Karpas-422 (cell line): ENCODE measurements at regions not wholly inside any gene's neighbourhood (a gene's known extent, or its start where the extent isn't known, plus 50 kb on each side); places are given as distances from the start of the nearest gene placed in this dataset.

Experiments
- DNase-seq: peaks from one replicate; pipeline ENCODE4 v3.0.0-alpha.2; 2015
- H2AFZ ChIP-seq: fragments of 200-600 bp; sonication (generic); 2 replicates; pipeline ENCODE4 v1.6.1; 2014; ENCODE audit warnings: antibody characterized with exemption, low read length, mixed read lengths
- H3K27ac ChIP-seq: fragments of 200-600 bp; sonication (generic); 2 replicates; pipeline ENCODE4 v1.5.1; 2014; ENCODE audit warnings: mild to moderate bottlenecking, low read length, moderate library complexity
- H3K27me3 ChIP-seq: fragments of 200-600 bp; sonication (generic); 2 replicates; pipeline ENCODE4 v1.6.1; 2014; ENCODE audit warnings: low read length, mixed read lengths
- H3K36me3 ChIP-seq: fragments of 200-600 bp; sonication (generic); 2 replicates; pipeline ENCODE4 v1.6.1; 2014; ENCODE audit warnings: low read length, mixed read lengths; ENCODE audit not compliant: insufficient read depth
- H3K4me1 ChIP-seq: fragments of 200-600 bp; sonication (generic); 2 replicates; pipeline ENCODE4 v1.6.1; 2014; ENCODE audit warnings: mild to moderate bottlenecking, low read length, mixed read lengths
- H3K4me2 ChIP-seq: fragments of 200-600 bp; sonication (generic); 2 replicates; pipeline ENCODE4 v1.6.1; 2014; ENCODE audit warnings: low read length, low read depth, mild to moderate bottlenecking; ENCODE audit not compliant: poor library complexity, severe bottlenecking
- H3K4me3 ChIP-seq: fragments of 200-600 bp; sonication (generic); 2 replicates; pipeline ENCODE4 v1.5.1; 2014; ENCODE audit warnings: mild to moderate bottlenecking, antibody characterized with exemption, low read length, mixed read lengths
- H3K79me2 ChIP-seq: fragments of 200-600 bp; sonication (generic); 2 replicates; pipeline ENCODE4 v1.6.1; 2014; ENCODE audit warnings: mild to moderate bottlenecking, low read length, mixed read lengths
- H3K9ac ChIP-seq: fragments of 200-600 bp; sonication (generic); 2 replicates; pipeline ENCODE4 v1.6.0; 2014; ENCODE audit warnings: low read length
- H3K9me2 ChIP-seq: fragments of 200-600 bp; sonication (generic), shearing (Covaris generic); replicated peaks from 2 replicates; pipeline ENCODE4 v1.6.0; 2014; ENCODE audit warnings: mild to moderate bottlenecking, low read length, moderate library complexity; ENCODE audit not compliant: insufficient read depth
- H3K9me3 ChIP-seq: fragments of 300-700, 200-600 bp; sonication (generic); 2 replicates; pipeline ENCODE4 v1.6.1; 2014; ENCODE audit warnings: low read length, mixed read lengths
- H4K20me1 ChIP-seq: fragments of 200-600 bp; sonication (generic); 2 replicates; pipeline ENCODE4 v1.6.1; 2014; ENCODE audit warnings: mild to moderate bottlenecking, antibody characterized with exemption, low read length, low read depth; ENCODE audit not compliant: insufficient read depth

- Histone ChIP-seq H4K20me1 (no peaks in the 10 kb centered on the region), H3K9me3 (no peaks in the 10 kb centered on the region), H3K4me3 (no peak overlapping the region), H3K9me2 (no peaks in the 10 kb centered on the region), H3K27me3 (no peaks in the 10 kb centered on the region), H2AFZ (no peak overlapping the region), H3K9ac (no peak overlapping the region), H3K79me2 (no peaks in the 10 kb centered on the region), H3K4me2 (no peak overlapping the region), H3K4me1 (no peaks in the 10 kb centered on the region), H3K36me3 (no peaks in the 10 kb centered on the region), H3K27ac (no peak overlapping the region)
- no peak for DNase-seq
Observed at GRCh38 chr1:208631092-208631491, 386.9 kb upstream of the PLXNA2 start.

- DNase-seq = no peak
- Histone ChIP-seq H3K9me3 (no peaks in the 10 kb centered on the region), H2AFZ (no peak overlapping the region), H3K27ac (no peak overlapping the region), H3K9me2 (no peaks in the 10 kb centered on the region), H3K4me2 (no peak overlapping the region), H3K27me3 (no peaks in the 10 kb centered on the region), H3K36me3 (no peaks in the 10 kb centered on the region), H3K4me1 (no peaks in the 10 kb centered on the region), H4K20me1 (no peaks in the 10 kb centered on the region), H3K9ac (no peak overlapping the region), H3K4me3 (no peak overlapping the region), H3K79me2 (no peaks in the 10 kb centered on the region)
Observed at GRCh38 chr1:208631506-208631905, 387.3 kb upstream of the PLXNA2 start.

- no peaks in the 10 kb centered on the region for H3K79me2 ChIP-seq
- no peaks in the 10 kb centered on the region for H3K9me3 ChIP-seq
- no peak for DNase-seq
- H3K4me3 ChIP-seq = no peak overlapping the region
- H3K36me3 ChIP-seq = no peaks in the 10 kb centered on the region
- H3K4me1 ChIP-seq = no peaks in the 10 kb centered on the region
- H3K4me2 ChIP-seq = no peak overlapping the region
- H3K9me2 ChIP-seq = no peaks in the 10 kb centered on the region
- H4K20me1 ChIP-seq = no peaks in the 10 kb centered on the region
- no peak overlapping the region for H3K27ac ChIP-seq
- no peaks in the 10 kb centered on the region for H3K27me3 ChIP-seq
- no peak overlapping the region for H2AFZ ChIP-seq
- no peak overlapping the region for H3K9ac ChIP-seq
Observed at GRCh38 chr1:208634346-208635140, 390.4 kb upstream of the PLXNA2 start.

- Histone ChIP-seq H3K4me1 (no peaks in the 10 kb centered on the region), H3K27me3 (no peaks in the 10 kb centered on the region), H3K36me3 (no peaks in the 10 kb centered on the region), H3K79me2 (no peaks in the 10 kb centered on the region), H3K9me2 (no peaks in the 10 kb centered on the region), H3K9ac (no peak overlapping the region), H3K27ac (no peak overlapping the region), H3K4me3 (no peak overlapping the region), H4K20me1 (no peaks in the 10 kb centered on the region), H3K9me3 (no peaks in the 10 kb centered on the region), H2AFZ (no peak overlapping the region), H3K4me2 (no peak overlapping the region)
- no peak for DNase-seq
Observed at GRCh38 chr1:208637181-208637580, 393.0 kb upstream of the PLXNA2 start.

GRCh38 chr1:208639382-208639781 lies 395.2 kb upstream of the PLXNA2 start:
- Histone ChIP-seq H3K4me3 (no peak overlapping the region), H3K27ac (no peak overlapping the region), H2AFZ (no peak overlapping the region), H3K4me1 (no peaks in the 10 kb centered on the region), H4K20me1 (no peaks in the 10 kb centered on the region), H3K36me3 (no peaks in the 10 kb centered on the region), H3K27me3 (no peaks in the 10 kb centered on the region), H3K9me2 (no peaks in the 10 kb centered on the region), H3K79me2 (no peaks in the 10 kb centered on the region), H3K9ac (no peak overlapping the region), H3K9me3 (no peaks in the 10 kb centered on the region), H3K4me2 (no peak overlapping the region)
- no peak for DNase-seq

GRCh38 chr1:208640295-208640694 lies 396.1 kb upstream of the PLXNA2 start:
- Histone ChIP-seq H3K9me3 (no peaks in the 10 kb centered on the region), H3K79me2 (no peaks in the 10 kb centered on the region), H4K20me1 (no peaks in the 10 kb centered on the region), H3K9me2 (no peaks in the 10 kb centered on the region), H3K9ac (no peak overlapping the region), H3K4me1 (no peaks in the 10 kb centered on the region), H3K27me3 (no peaks in the 10 kb centered on the region), H3K4me3 (no peak overlapping the region), H3K27ac (no peak overlapping the region), H2AFZ (no peak overlapping the region), H3K36me3 (no peaks in the 10 kb centered on the region), H3K4me2 (no peak overlapping the region)
- no peak for DNase-seq

- Histone ChIP-seq H3K27ac (no peak overlapping the region), H2AFZ (no peak overlapping the region), H3K27me3 (no peaks in the 10 kb centered on the region), H3K9me2 (no peaks in the 10 kb centered on the region), H3K4me3 (no peak overlapping the region), H3K79me2 (no peaks in the 10 kb centered on the region), H3K9me3 (no peaks in the 10 kb centered on the region), H3K36me3 (no peaks in the 10 kb centered on the region), H3K4me2 (no peak overlapping the region), H4K20me1 (no peaks in the 10 kb centered on the region), H3K9ac (no peak overlapping the region), H3K4me1 (no peaks in the 10 kb centered on the region)
- DNase-seq = no peak
Observed at GRCh38 chr1:208641579-208642280, 397.5 kb upstream of the PLXNA2 start.

GRCh38 chr1:208643005-208643597 lies 398.9 kb upstream of the PLXNA2 start:
- H3K79me2 ChIP-seq = no peaks in the 10 kb centered on the region
- no peaks in the 10 kb centered on the region for H3K27me3 ChIP-seq
- no peaks in the 10 kb centered on the region for H3K9me3 ChIP-seq
- no peak overlapping the region for H3K4me2 ChIP-seq
- H3K27ac ChIP-seq = no peak overlapping the region
- no peak overlapping the region for H2AFZ ChIP-seq
- no peak overlapping the region for H3K4me3 ChIP-seq
- no peaks in the 10 kb centered on the region for H3K36me3 ChIP-seq
- no peak overlapping the region for H3K9ac ChIP-seq
- no peaks in the 10 kb centered on the region for H3K9me2 ChIP-seq
- H3K4me1 ChIP-seq = no peaks in the 10 kb centered on the region
- DNase-seq = no peak
- no peaks in the 10 kb centered on the region for H4K20me1 ChIP-seq
